CD4-positive, alpha-beta memory T cell (primary cell): ENCODE measurements at regions not wholly inside any gene's neighbourhood (a gene's known extent, or its start where the extent isn't known, plus 50 kb on each side); places are given as distances from the start of the nearest gene placed in this dataset.
"Not testable (repeated sequence)": the region's sequence is repeated elsewhere in the genome, so short reads cannot be mapped to it uniquely, and the experiment has no call there.

ENCODE experiments used
- CTCF ChIA-PET: fragments of 350-600 bp; sonication (Branson Sonifier 250); formaldehyde crosslinking; loops from one replicate; lab custom pipeline; 2021; ENCODE audit warnings: inconsistent platforms; ENCODE audit not compliant: partially characterized antibody; lab: Charles Lee
- POLR2A ChIA-PET: fragments of 350-600 bp; sonication (Branson Sonifier 250); formaldehyde crosslinking; loops from one replicate; lab custom pipeline; 2021; ENCODE audit not compliant: partially characterized antibody; lab: Charles Lee
- DNase-seq, 5 donors: peaks; one replicate each; pipeline versions ENCODE4 v3.0.0 to v3.0.0-alpha.2; 2020 to 2022; ENCODE audit warnings: mixed read lengths in 1 of 5
- H3K27ac ChIP-seq: one replicate; pipeline ENCODE4 v1.7.0; 2013; ENCODE audit warnings: low read depth, low read length
- H3K27me3 ChIP-seq: 2 replicates; pipeline ENCODE4 v1.7.0; 2013; ENCODE audit warnings: mild to moderate bottlenecking, low read length, moderate library complexity; ENCODE audit not compliant: insufficient read depth
- H3K36me3 ChIP-seq: 2 replicates; pipeline ENCODE4 v1.7.0; 2013; ENCODE audit warnings: mild to moderate bottlenecking, low read length, moderate library complexity; ENCODE audit not compliant: insufficient read depth
- H3K4me1 ChIP-seq: 2 replicates; pipeline ENCODE4 v1.7.0; 2013; ENCODE audit warnings: mild to moderate bottlenecking, low read length, moderate library complexity; ENCODE audit not compliant: insufficient read depth
- H3K4me3 ChIP-seq, 2 donors: one replicate each; pipeline ENCODE4 v1.7.0; 2013; ENCODE audit warnings: low read length in 2 of 2, mild to moderate bottlenecking in 1 of 2
- H3K9me3 ChIP-seq, 2 donors: one replicate each; pipeline ENCODE4 v1.7.0; 2013; ENCODE audit warnings: low read length in 2 of 2, control low read depth in 1 of 2; ENCODE audit not compliant: control insufficient read depth in 1 of 2
- H3K27ac Mint-ChIP-seq, 7 donors: one replicate each; pipeline ENCODE4 v1.8.0; 2020 to 2021; ENCODE audit warnings: mixed read lengths in 7 of 7, mild to moderate bottlenecking in 6 of 7, inconsistent platforms in 3 of 7, moderate library complexity in 3 of 7
- H3K27me3 Mint-ChIP-seq, 2 donors: one replicate each; pipeline ENCODE4 v1.8.0; 2020 to 2021; ENCODE audit warnings: mixed read lengths in 2 of 2
- H3K36me3 Mint-ChIP-seq, 2 donors: one replicate each; pipeline ENCODE4 v1.8.0; 2020 to 2021; ENCODE audit warnings: mixed read lengths in 2 of 2, inconsistent platforms in 1 of 2, mild to moderate bottlenecking in 1 of 2
- H3K4me1 Mint-ChIP-seq, 4 donors: one replicate each; pipeline ENCODE4 v1.8.0; 2020 to 2021; ENCODE audit warnings: mixed read lengths in 4 of 4, mild to moderate bottlenecking in 1 of 4
- H3K4me3 Mint-ChIP-seq, 8 donors: one replicate each; pipeline ENCODE4 v1.8.0; 2020 to 2021; ENCODE audit warnings: mixed read lengths in 8 of 8, mild to moderate bottlenecking in 7 of 8, moderate library complexity in 6 of 8, inconsistent platforms in 3 of 8
- H3K9me3 Mint-ChIP-seq, 8 donors: one replicate each; pipeline ENCODE4 v1.8.0; 2020 to 2021; ENCODE audit warnings: mixed read lengths in 8 of 8, mild to moderate bottlenecking in 5 of 8, inconsistent platforms in 3 of 8, moderate library complexity in 1 of 8
- intact Hi-C: fragments of 100-400 bp; cut with micrococcal nuclease; formaldehyde crosslinking; loops from one replicate; pipeline ENCODE4 v1.15.1; 2023

GRCh38 chr2:8442833-8443486 lies 238.9 kb upstream of the ID2 start:
- Mint-ChIP-seq H3K27ac (peak overlapping the region in 2 of 7 donors; percentile 3 to 55), H3K36me3 (peaks cover 2 to 18% of the 10 kb centered on the region in 2 donors), H3K4me1 (peaks cover 9 to 30% (median 19%) of the 10 kb centered on the region in 4 donors), H3K9me3 (peaks cover 0 to 1% (median 0%) of the 10 kb centered on the region in 8 donors), H3K27me3 (no peaks in the 10 kb centered on the region), H3K4me3 (no peak overlapping the region)
- Histone ChIP-seq H3K27me3 (no peaks in the 10 kb centered on the region), H3K4me1 (peaks cover 12% of the 10 kb centered on the region), H3K36me3 (no peaks in the 10 kb centered on the region), H3K27ac (no peak overlapping the region), H3K4me3 (no peak overlapping the region), H3K9me3 (no peaks in the 10 kb centered on the region)
- CTCF ChIA-PET = no interaction called here
- intact Hi-C loops = no loop called here
- POLR2A ChIA-PET = no interaction called here
- DNase-seq = no peak

- Histone ChIP-seq H3K4me3 (no peak overlapping the region), H3K27me3 (no peaks in the 10 kb centered on the region), H3K27ac (no peak overlapping the region), H3K36me3 (no peaks in the 10 kb centered on the region), H3K9me3 (no peaks in the 10 kb centered on the region), H3K4me1 (no peaks in the 10 kb centered on the region)
- peaks cover 0 to 3% of the 10 kb centered on the region in 2 donors for H3K36me3 Mint-ChIP-seq
- no peak overlapping the region for H3K4me3 Mint-ChIP-seq
- no peak for DNase-seq
- no peaks in the 10 kb centered on the region for H3K9me3 Mint-ChIP-seq
- ChIA-PET CTCF (no interaction called here), POLR2A (no interaction called here)
- H3K4me1 Mint-ChIP-seq = peaks cover 6 to 17% (median 11%) of the 10 kb centered on the region in 4 donors
- peak overlapping the region in 1 of 7 donors; percentile 61 for H3K27ac Mint-ChIP-seq
- H3K27me3 Mint-ChIP-seq = no peaks in the 10 kb centered on the region
- intact Hi-C loops = no loop called here
These were observed 236.3 kb upstream of the ID2 start for GRCh38 chr2:8445580-8445979.

GRCh38 chr2:8446751-8447150 lies 235.1 kb upstream of the ID2 start:
- H3K4me1 ChIP-seq, H3K27me3 ChIP-seq, H3K27me3 Mint-ChIP-seq, H3K27ac ChIP-seq, intact Hi-C loops, H3K36me3 Mint-ChIP-seq, CTCF ChIA-PET, DNase-seq, H3K27ac Mint-ChIP-seq, H3K4me3 ChIP-seq, H3K4me3 Mint-ChIP-seq, POLR2A ChIA-PET, H3K9me3 ChIP-seq, H3K36me3 ChIP-seq, H3K9me3 Mint-ChIP-seq: not testable (repeated sequence)
- H3K4me1 Mint-ChIP-seq = peaks cover 5 to 12% (median 7%) of the 10 kb centered on the region in 4 donors

- Histone ChIP-seq H3K4me3 (no peak overlapping the region), H3K9me3 (no peaks in the 10 kb centered on the region), H3K27me3 (no peaks in the 10 kb centered on the region), H3K4me1 (no peaks in the 10 kb centered on the region), H3K36me3 (no peaks in the 10 kb centered on the region), H3K27ac (no peak overlapping the region)
- Mint-ChIP-seq H3K9me3 (no peaks in the 10 kb centered on the region), H3K27me3 (no peaks in the 10 kb centered on the region), H3K4me1 (peaks cover under 1 to 5% (median 4%) of the 10 kb centered on the region in 4 donors), H3K27ac (no peak overlapping the region), H3K36me3 (no peaks in the 10 kb centered on the region), H3K4me3 (no peak overlapping the region)
- intact Hi-C loops = no loop called here
- CTCF ChIA-PET = no interaction called here
- no peak for DNase-seq
- POLR2A ChIA-PET = no interaction called here
These were observed 234.1 kb upstream of the ID2 start for GRCh38 chr2:8447610-8448221.

GRCh38 chr2:8448824-8449556 lies 232.9 kb upstream of the ID2 start:
- CTCF ChIA-PET = no interaction called here
- Mint-ChIP-seq H3K9me3 (no peaks in the 10 kb centered on the region), H3K4me1 (peaks cover 0 to 7% (median 3%) of the 10 kb centered on the region in 4 donors), H3K4me3 (no peak overlapping the region), H3K27ac (no peak overlapping the region), H3K27me3 (no peaks in the 10 kb centered on the region), H3K36me3 (no peaks in the 10 kb centered on the region)
- no peaks in the 10 kb centered on the region for H3K27me3 ChIP-seq
- H3K36me3 ChIP-seq = no peaks in the 10 kb centered on the region
- no peak overlapping the region for H3K4me3 ChIP-seq
- POLR2A ChIA-PET = no interaction called here
- no peaks in the 10 kb centered on the region for H3K4me1 ChIP-seq
- H3K27ac ChIP-seq = no peak overlapping the region
- H3K9me3 ChIP-seq = no peaks in the 10 kb centered on the region
- intact Hi-C loops = no loop called here
- no peak for DNase-seq

- ChIA-PET CTCF (no interaction called here), POLR2A (interaction anchor here (1.0 kb wide), 1 partner anchor 26 kb away, joined by 4 read pairs; no protein-coding TSS in a partner anchor)
- no peak overlapping the region for H3K4me3 Mint-ChIP-seq
- no peaks in the 10 kb centered on the region for H3K9me3 Mint-ChIP-seq
- no peaks in the 10 kb centered on the region for H3K27me3 Mint-ChIP-seq
- Histone ChIP-seq H3K27me3 (no peaks in the 10 kb centered on the region), H3K9me3 (no peaks in the 10 kb centered on the region), H3K4me3 (no peak overlapping the region), H3K4me1 (peaks cover 14% of the 10 kb centered on the region), H3K36me3 (no peaks in the 10 kb centered on the region), H3K27ac (no peak overlapping the region)
- peaks cover 0 to 2% of the 10 kb centered on the region in 2 donors for H3K36me3 Mint-ChIP-seq
- no peak for DNase-seq
- peaks cover 12 to 25% (median 15%) of the 10 kb centered on the region in 4 donors for H3K4me1 Mint-ChIP-seq
- H3K27ac Mint-ChIP-seq = peak overlapping the region in 1 of 7 donors; percentile 71
- intact Hi-C loops = no loop called here
These were observed 230.6 kb upstream of the ID2 start for GRCh38 chr2:8451273-8451672.

GRCh38 chr2:8452296-8452695 lies 229.6 kb upstream of the ID2 start:
- no peaks in the 10 kb centered on the region for H3K9me3 Mint-ChIP-seq

More at GRCh38 chr2:8452296-8452695, 229.6 kb upstream of the ID2 start:
- POLR2A ChIA-PET = no interaction called here
- Histone ChIP-seq H3K36me3 (no peaks in the 10 kb centered on the region), H3K4me3 (no peak overlapping the region), H3K27ac (no peak overlapping the region), H3K27me3 (no peaks in the 10 kb centered on the region), H3K9me3 (no peaks in the 10 kb centered on the region), H3K4me1 (peaks cover 20% of the 10 kb centered on the region)
- intact Hi-C loops = no loop called here
- CTCF ChIA-PET = no interaction called here
- H3K27me3 Mint-ChIP-seq = no peaks in the 10 kb centered on the region
- peaks cover 0 to 2% of the 10 kb centered on the region in 2 donors for H3K36me3 Mint-ChIP-seq
- H3K4me3 Mint-ChIP-seq = no peak overlapping the region
- H3K27ac Mint-ChIP-seq = no peak overlapping the region
- H3K4me1 Mint-ChIP-seq = peaks cover 14 to 30% (median 17%) of the 10 kb centered on the region in 4 donors
- no peak for DNase-seq
